Fibroblast of pulmonary artery (primary cell): ENCODE measurements at regions not wholly inside any gene's neighbourhood (a gene's known extent, or its start where the extent isn't known, plus 50 kb on each side); places are given as distances from the start of the nearest gene placed in this dataset.
A peak's percentile ranks its signal among the peaks of the same experiment; 100 is the strongest.

Experiments used
- DNase-seq: peaks from one replicate; pipeline ENCODE4 v3.0.0-alpha.2; 2010; ENCODE audit warnings: low read depth
- H3K4me3 ChIP-seq: replicated peaks from 2 replicates; pipeline ENCODE4 v1.5.1; 2011; ENCODE audit warnings: low read depth, mild to moderate bottlenecking, control low read depth, low read length, moderate library complexity
- CTCF ChIP-seq: IDR thresholded peaks from 2 replicates; pipeline ENCODE4 v1.5.1; 2011; ENCODE audit warnings: mild to moderate bottlenecking, control low read depth, low read length, inconsistent platforms; ENCODE audit errors: missing control alignments

GRCh38 chr3:20701641-20702040, 515.6 kb upstream of the SGO1 start:
- TF ChIP-seq CTCF: no peak
- no peak for DNase-seq
- no peak overlapping the region for H3K4me3 ChIP-seq

DNA sequence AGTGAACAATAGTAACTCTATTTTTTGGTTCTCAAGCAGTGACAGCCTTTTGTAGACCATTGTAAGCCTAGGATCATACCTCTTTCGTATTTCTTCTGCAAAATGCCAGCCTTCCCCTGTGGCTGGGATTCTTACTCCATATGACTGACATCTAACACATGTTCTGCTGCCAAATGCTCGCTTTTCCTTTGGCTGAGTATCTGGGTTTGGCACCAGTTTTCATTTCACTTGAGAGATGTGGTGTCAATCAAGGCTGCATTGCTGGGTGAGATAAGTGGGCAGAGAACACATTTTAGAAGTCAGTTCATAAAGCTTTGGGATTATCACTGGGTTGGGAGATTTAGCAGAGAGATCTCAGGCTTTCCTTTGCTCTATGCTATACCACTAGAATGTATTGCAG, 514.7 kb upstream of the SGO1 start:
- no peak for DNase-seq
- H3K4me3 ChIP-seq: no peak overlapping the region

DNA sequence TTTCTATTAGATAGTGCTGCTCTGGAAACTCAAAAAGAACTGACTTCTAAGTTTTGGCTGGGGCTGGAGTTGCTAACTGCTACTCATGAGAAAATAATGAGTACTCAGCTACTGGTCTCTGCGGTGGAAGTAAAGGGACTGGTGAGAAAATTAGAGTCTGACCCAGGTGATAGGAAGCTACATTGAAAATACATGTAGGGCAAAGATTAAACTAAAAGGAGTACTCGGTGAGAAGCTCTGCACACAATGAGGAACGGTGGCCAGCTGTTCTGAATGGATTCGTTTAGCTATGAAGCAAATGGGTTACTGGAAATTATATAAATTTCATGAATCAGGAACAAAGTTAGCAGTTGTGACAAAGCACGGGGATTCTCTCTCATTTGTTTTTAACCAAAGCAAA, 512.9 kb upstream of the SGO1 start:
- TF ChIP-seq CTCF: no peak
- H3K4me3 ChIP-seq: no peak overlapping the region
- no peak for DNase-seq

More for the DNA sequence above, 514.7 kb upstream of the SGO1 start:
- no peak for TF ChIP-seq CTCF

GRCh38 chr3:20696388-20697150, 510.6 kb upstream of the SGO1 start:
- no peak for TF ChIP-seq CTCF
- no peak overlapping the region for H3K4me3 ChIP-seq
- no peak for DNase-seq

DNA sequence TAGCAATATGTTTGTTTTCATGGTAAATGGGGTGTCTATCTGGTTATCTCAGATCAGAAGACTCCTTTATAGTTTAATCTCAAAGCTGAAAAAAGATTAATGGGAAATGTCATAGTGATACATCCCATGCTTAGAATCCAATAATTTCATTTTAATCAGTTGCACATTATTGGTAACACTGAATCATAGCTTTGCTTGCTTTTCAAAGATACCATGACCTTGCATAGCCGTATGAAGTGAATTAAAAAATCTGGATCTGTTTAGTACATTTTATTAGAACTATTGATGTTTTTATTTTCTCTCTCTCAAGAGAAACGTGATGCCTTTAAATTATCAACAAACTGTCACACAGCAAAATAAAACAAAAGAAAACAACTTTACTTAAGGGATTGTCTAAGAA, 506.7 kb upstream of the SGO1 start:
- no peak overlapping the region for H3K4me3 ChIP-seq
- TF ChIP-seq CTCF: no peak
- no peak for DNase-seq

DNA sequence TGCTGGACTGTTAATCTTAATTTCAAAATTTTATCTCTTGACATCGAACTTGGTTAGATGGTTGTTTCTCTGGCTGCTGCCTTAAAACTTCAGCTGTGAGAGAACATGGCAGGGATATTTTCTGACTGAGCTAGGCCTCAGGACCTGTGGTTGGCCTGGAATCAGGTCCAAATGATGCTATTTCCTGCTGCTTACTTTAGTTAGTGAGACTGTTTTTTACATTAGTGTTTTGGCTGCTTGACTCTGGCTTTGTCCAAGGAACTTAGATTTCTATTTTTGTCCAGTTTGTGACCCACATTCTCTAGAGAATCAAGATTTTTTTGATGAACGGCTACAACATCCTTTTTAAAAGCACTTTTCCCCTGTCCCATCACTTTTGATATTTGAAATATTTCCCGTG, 497.9 kb upstream of the SGO1 start:
- peak; percentile 71 for DNase-seq
- no peak overlapping the region for H3K4me3 ChIP-seq
- TF ChIP-seq CTCF: no peak

DNA sequence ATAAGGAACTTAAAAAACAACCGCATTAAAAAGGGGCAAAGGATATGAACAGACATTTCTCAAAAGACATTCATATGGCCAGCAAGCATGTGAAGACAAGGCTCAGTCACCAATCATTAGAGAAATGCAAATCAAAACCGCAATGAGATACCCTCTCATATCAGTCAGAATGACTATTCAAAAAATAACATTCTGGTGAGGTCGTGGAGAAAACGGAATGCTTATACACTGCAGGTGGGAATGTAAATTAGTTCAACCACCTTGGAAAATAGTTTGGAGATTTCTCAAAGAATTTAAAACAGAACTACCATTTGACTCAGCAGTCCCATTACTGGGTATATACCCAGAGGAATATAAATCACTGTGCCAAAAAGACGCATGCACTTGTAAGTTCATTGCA, 496.6 kb upstream of the SGO1 start:
- no peak for DNase-seq
- H3K4me3 ChIP-seq: no peak overlapping the region
- no peak for TF ChIP-seq CTCF
